WTC11 (cell line): ENCODE measurements at regions not wholly inside any gene's neighbourhood (a gene's known extent, or its start where the extent isn't known, plus 50 kb on each side); places are given as distances from the start of the nearest gene placed in this dataset.

ENCODE experiments used
- ATF2 ChIP-seq: sonication (generic); formaldehyde crosslinking; IDR thresholded peaks from 2 replicates; pipeline ENCODE4 v1.8.1; 2022; ENCODE audit warnings: low read depth, missing genetic modification reagents, borderline replicate concordance
- ZNF138 ChIP-seq: sonication (generic); formaldehyde crosslinking; conservative IDR thresholded peaks from 2 replicates; pipeline ENCODE4 v1.8.1; 2022; ENCODE audit warnings: mild to moderate bottlenecking, moderate library complexity, missing genetic modification reagents

- TF ChIP-seq ZNF138 (CRISPR knock-in tag), result no peak
- no peak for TF ChIP-seq ATF2 (CRISPR knock-in tag)
- TF ChIP-seq, all 79 proteins: peak for 0
These were observed 49.7 kb upstream of the ANTXRL start (continued) for GRCh38 chr10:46236941-46237681.
